H1 (cell line): ENCODE measurements at regions not wholly inside any gene's neighbourhood (a gene's known extent, or its start where the extent isn't known, plus 50 kb on each side); places are given as distances from the start of the nearest gene placed in this dataset.

ENCODE experiments used
- POLR2A ChIP-seq, 2 experiments: IDR thresholded peaks; 1 replicate in 1 of 2; 2 replicates in 1 of 2; pipeline ENCODE4 v1.6.1; 2011; ENCODE audit warnings: low read depth in 2 of 2, low read length in 2 of 2, mild to moderate bottlenecking in 2 of 2; ENCODE audit errors: control extremely low read depth in 1 of 2
- TF ChIP-seq, protein P1 (sequence below), 3 experiments: IDR thresholded peaks; 1 replicate in 2 of 3; 2 replicates in 1 of 3; pipeline versions ENCODE4 v1.5.1 to v1.6.1; 2011; ENCODE audit warnings: low read length in 3 of 3, mild to moderate bottlenecking in 3 of 3, inconsistent platforms in 2 of 3, low read depth in 1 of 3, moderate library complexity in 1 of 3; ENCODE audit not compliant: insufficient read depth in 1 of 3; ENCODE audit errors: control extremely low read depth in 1 of 3

- no peak for TF ChIP-seq POLR2A (IDR thresholded peaks at IDR 0.05; ENCODE audit: control extremely low read depth in 1 of 2, low read depth in 2 of 2, low read length in 2 of 2)
- TF ChIP-seq, protein P1, sequence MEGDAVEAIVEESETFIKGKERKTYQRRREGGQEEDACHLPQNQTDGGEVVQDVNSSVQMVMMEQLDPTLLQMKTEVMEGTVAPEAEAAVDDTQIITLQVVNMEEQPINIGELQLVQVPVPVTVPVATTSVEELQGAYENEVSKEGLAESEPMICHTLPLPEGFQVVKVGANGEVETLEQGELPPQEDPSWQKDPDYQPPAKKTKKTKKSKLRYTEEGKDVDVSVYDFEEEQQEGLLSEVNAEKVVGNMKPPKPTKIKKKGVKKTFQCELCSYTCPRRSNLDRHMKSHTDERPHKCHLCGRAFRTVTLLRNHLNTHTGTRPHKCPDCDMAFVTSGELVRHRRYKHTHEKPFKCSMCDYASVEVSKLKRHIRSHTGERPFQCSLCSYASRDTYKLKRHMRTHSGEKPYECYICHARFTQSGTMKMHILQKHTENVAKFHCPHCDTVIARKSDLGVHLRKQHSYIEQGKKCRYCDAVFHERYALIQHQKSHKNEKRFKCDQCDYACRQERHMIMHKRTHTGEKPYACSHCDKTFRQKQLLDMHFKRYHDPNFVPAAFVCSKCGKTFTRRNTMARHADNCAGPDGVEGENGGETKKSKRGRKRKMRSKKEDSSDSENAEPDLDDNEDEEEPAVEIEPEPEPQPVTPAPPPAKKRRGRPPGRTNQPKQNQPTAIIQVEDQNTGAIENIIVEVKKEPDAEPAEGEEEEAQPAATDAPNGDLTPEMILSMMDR (IDR thresholded peaks at IDR 0.05; ENCODE audit: control extremely low read depth in 1 of 3, insufficient read depth in 1 of 3, low read depth in 1 of 3, low read length in 3 of 3) = no peak
These were observed 669.8 kb downstream of the ZEB2 start for GRCh38 chr2:143850084-143850483.
